ENCODE measurements at regions not wholly inside any gene's neighbourhood (a gene's known extent, or its start where the extent isn't known, plus 50 kb on each side); places are given as distances from the start of the nearest gene placed in this dataset.
"Not testable (repeated sequence)": the region's sequence is repeated elsewhere in the genome, so short reads cannot be mapped to it uniquely, and the experiment has no call there.

- DNase-seq = peak in 1 of 5 donors; percentile 80
- intact Hi-C loops (cut with DNase I); H3K4me3 ChIP-seq (ENCODE audit: low read length in 3 of 3); FAIRE-seq; H3K9ac ChIP-seq (ENCODE audit: low read length in 3 of 3); H3K36me3 ChIP-seq (ENCODE audit: control insufficient read depth in 2 of 3, insufficient read depth in 3 of 3, low read length in 3 of 3); H3K27ac ChIP-seq (ENCODE audit: low read depth in 2 of 2, low read length in 2 of 2); H3K4me1 ChIP-seq (ENCODE audit: control insufficient read depth in 2 of 3, insufficient read depth in 2 of 3, low read depth in 1 of 3, low read length in 3 of 3); H3K27me3 ChIP-seq (ENCODE audit: control insufficient read depth, insufficient read depth, low read length); H3K9me3 ChIP-seq (ENCODE audit: control insufficient read depth in 2 of 3, insufficient read depth in 1 of 3, low read length in 3 of 3): not testable (repeated sequence)
Observed at GRCh38 chr9:67724885-67725284, 133.8 kb upstream of the ANKRD20A1 start.

GRCh38 chr9:67726213-67726988 is 132.3 kb upstream of the ANKRD20A1 start:
- FAIRE-seq; H3K4me1 ChIP-seq (ENCODE audit: control insufficient read depth in 2 of 3, insufficient read depth in 2 of 3, low read depth in 1 of 3, low read length in 3 of 3); H3K36me3 ChIP-seq (ENCODE audit: control insufficient read depth in 2 of 3, insufficient read depth in 3 of 3, low read length in 3 of 3); H3K27me3 ChIP-seq (ENCODE audit: control insufficient read depth, insufficient read depth, low read length); H3K9ac ChIP-seq (ENCODE audit: low read length in 3 of 3); intact Hi-C loops (cut with DNase I); H3K9me3 ChIP-seq (ENCODE audit: control insufficient read depth in 2 of 3, insufficient read depth in 1 of 3, low read length in 3 of 3); H3K4me3 ChIP-seq (ENCODE audit: low read length in 3 of 3); H3K27ac ChIP-seq (ENCODE audit: low read depth in 2 of 2, low read length in 2 of 2): not testable (repeated sequence)
- DNase-seq = peak in 1 of 5 donors; percentile 36

GRCh38 chr9:67763133-67763532 is 95.6 kb upstream of the ANKRD20A1 start:
- not testable (repeated sequence) for FAIRE-seq

GRCh38 chr9:67771807-67772206 is 86.9 kb upstream of the ANKRD20A1 start:
- H3K27me3 ChIP-seq (ENCODE audit: control insufficient read depth, insufficient read depth, low read length); H3K4me3 ChIP-seq (ENCODE audit: low read length in 3 of 3); H3K9ac ChIP-seq (ENCODE audit: low read length in 3 of 3); FAIRE-seq; H3K9me3 ChIP-seq (ENCODE audit: control insufficient read depth in 2 of 3, insufficient read depth in 1 of 3, low read length in 3 of 3); intact Hi-C loops (cut with DNase I); DNase-seq; H3K36me3 ChIP-seq (ENCODE audit: control insufficient read depth in 2 of 3, insufficient read depth in 3 of 3, low read length in 3 of 3); H3K27ac ChIP-seq (ENCODE audit: low read depth in 2 of 2, low read length in 2 of 2); H3K4me1 ChIP-seq (ENCODE audit: control insufficient read depth in 2 of 3, insufficient read depth in 2 of 3, low read depth in 1 of 3, low read length in 3 of 3): not testable (repeated sequence)

More at GRCh38 chr9:67763133-67763532, 95.6 kb upstream of the ANKRD20A1 start:
- H3K9me3 ChIP-seq (ENCODE audit: control insufficient read depth in 2 of 3, insufficient read depth in 1 of 3, low read length in 3 of 3); DNase-seq; H3K9ac ChIP-seq (ENCODE audit: low read length in 3 of 3); H3K36me3 ChIP-seq (ENCODE audit: control insufficient read depth in 2 of 3, insufficient read depth in 3 of 3, low read length in 3 of 3); H3K4me3 ChIP-seq (ENCODE audit: low read length in 3 of 3); H3K27ac ChIP-seq (ENCODE audit: low read depth in 2 of 2, low read length in 2 of 2); H3K4me1 ChIP-seq (ENCODE audit: control insufficient read depth in 2 of 3, insufficient read depth in 2 of 3, low read depth in 1 of 3, low read length in 3 of 3); intact Hi-C loops (cut with DNase I); H3K27me3 ChIP-seq (ENCODE audit: control insufficient read depth, insufficient read depth, low read length): not testable (repeated sequence)

GRCh38 chr9:67800170-67800569 is 58.6 kb upstream of the ANKRD20A1 start:
- H3K4me3 ChIP-seq (ENCODE audit: low read length in 3 of 3); H3K9ac ChIP-seq (ENCODE audit: low read length in 3 of 3); FAIRE-seq; H3K27me3 ChIP-seq (ENCODE audit: control insufficient read depth, insufficient read depth, low read length); H3K27ac ChIP-seq (ENCODE audit: low read depth in 2 of 2, low read length in 2 of 2); intact Hi-C loops (cut with DNase I); H3K4me1 ChIP-seq (ENCODE audit: control insufficient read depth in 2 of 3, insufficient read depth in 2 of 3, low read depth in 1 of 3, low read length in 3 of 3); H3K9me3 ChIP-seq (ENCODE audit: control insufficient read depth in 2 of 3, insufficient read depth in 1 of 3, low read length in 3 of 3); H3K36me3 ChIP-seq (ENCODE audit: control insufficient read depth in 2 of 3, insufficient read depth in 3 of 3, low read length in 3 of 3): not testable (repeated sequence)
- DNase-seq = peak in 1 of 5 donors; percentile 18

All from kidney (tissue), 10 donors.